Esophagus (tissue), 2 donors: ENCODE measurements at regions not wholly inside any gene's neighbourhood (a gene's known extent, or its start where the extent isn't known, plus 50 kb on each side); places are given as distances from the start of the nearest gene placed in this dataset.

ENCODE experiments used
- H3K27ac ChIP-seq, 2 donors: one replicate each; pipeline ENCODE4 v1.5.1; 2013; ENCODE audit warnings: low read depth in 2 of 2, mild to moderate bottlenecking in 2 of 2, inconsistent platforms in 1 of 2, low read length in 1 of 2, moderate library complexity in 1 of 2
- H3K27me3 ChIP-seq, 2 donors: one replicate each; pipeline ENCODE4 v1.6.1; 2013; ENCODE audit warnings: low read length in 2 of 2, control low read depth in 1 of 2, mild to moderate bottlenecking in 1 of 2; ENCODE audit not compliant: insufficient read depth in 2 of 2, control insufficient read depth in 1 of 2
- H3K36me3 ChIP-seq, 2 donors: one replicate each; pipeline ENCODE4 v1.6.1; 2013; ENCODE audit warnings: low read length in 1 of 2; ENCODE audit not compliant: control insufficient read depth in 2 of 2, insufficient read depth in 2 of 2
- H3K4me1 ChIP-seq, 2 donors: one replicate each; pipeline ENCODE4 v1.6.1; 2013; ENCODE audit warnings: low read length in 1 of 2; ENCODE audit not compliant: control insufficient read depth in 2 of 2, insufficient read depth in 2 of 2
- H3K4me3 ChIP-seq, 2 donors: one replicate each; pipeline ENCODE4 v1.5.1; 2013; ENCODE audit warnings: low read length in 2 of 2, mild to moderate bottlenecking in 2 of 2, low read depth in 1 of 2, moderate library complexity in 1 of 2
- H3K9me3 ChIP-seq, 2 donors: one replicate each; pipeline ENCODE4 v1.6.1; 2013; ENCODE audit warnings: mild to moderate bottlenecking in 2 of 2, low read depth in 1 of 2, low read length in 1 of 2, moderate library complexity in 1 of 2; ENCODE audit not compliant: control insufficient read depth in 2 of 2, insufficient read depth in 1 of 2
- WGBS, 2 donors: extraction: QIAGEN DNeasy Blood & Tissue Kit; methylation state at CpG; one replicate each; pipeline ENCODE4 v1.1.7; 2013; 5-methylcytosine and 5-hydroxymethylcytosine counted together
- donor health status: healthy with polysubstance abuse.
- donor health status: Bipolar disorder and iron deficiency.

DNA sequence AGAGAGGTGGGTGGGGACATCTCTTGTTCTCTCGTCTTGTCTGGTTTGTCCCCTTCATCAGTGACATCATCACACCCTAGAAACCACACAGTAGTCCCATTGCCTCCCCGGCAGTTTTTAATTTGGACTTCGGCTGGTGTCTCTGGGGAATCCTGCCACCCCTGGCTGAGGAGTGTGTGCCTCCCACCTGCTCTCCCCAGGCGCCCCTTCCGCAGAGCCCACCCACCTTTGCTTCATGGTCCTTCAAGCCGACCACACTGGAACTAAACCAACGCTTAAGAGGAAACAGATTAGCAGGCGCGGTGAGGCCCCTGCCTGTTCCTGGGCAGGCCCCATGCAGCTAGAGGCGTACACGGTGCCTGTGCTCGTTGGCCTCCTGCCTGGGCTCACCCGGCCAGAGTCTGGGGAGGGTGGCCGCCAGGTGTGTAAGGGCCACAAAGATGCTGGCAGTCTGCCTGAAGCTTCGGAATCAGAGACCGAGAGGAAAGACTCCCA is 107.6 kb upstream of the SPRY4 start:
- WGBS, 2 donors = 33 to 41% methylated on average over 16 of the region's 16 CpGs
- no peaks in the 10 kb centered on the region for H3K36me3 ChIP-seq
- H3K9me3 ChIP-seq = no peaks in the 10 kb centered on the region
- peak overlapping the region in 1 of 2 donors; percentile 30 for H3K27ac ChIP-seq
- no peak overlapping the region for H3K4me3 ChIP-seq
- peaks cover 0 to 5% of the 10 kb centered on the region in 2 donors for H3K4me1 ChIP-seq
- no peaks in the 10 kb centered on the region for H3K27me3 ChIP-seq

DNA sequence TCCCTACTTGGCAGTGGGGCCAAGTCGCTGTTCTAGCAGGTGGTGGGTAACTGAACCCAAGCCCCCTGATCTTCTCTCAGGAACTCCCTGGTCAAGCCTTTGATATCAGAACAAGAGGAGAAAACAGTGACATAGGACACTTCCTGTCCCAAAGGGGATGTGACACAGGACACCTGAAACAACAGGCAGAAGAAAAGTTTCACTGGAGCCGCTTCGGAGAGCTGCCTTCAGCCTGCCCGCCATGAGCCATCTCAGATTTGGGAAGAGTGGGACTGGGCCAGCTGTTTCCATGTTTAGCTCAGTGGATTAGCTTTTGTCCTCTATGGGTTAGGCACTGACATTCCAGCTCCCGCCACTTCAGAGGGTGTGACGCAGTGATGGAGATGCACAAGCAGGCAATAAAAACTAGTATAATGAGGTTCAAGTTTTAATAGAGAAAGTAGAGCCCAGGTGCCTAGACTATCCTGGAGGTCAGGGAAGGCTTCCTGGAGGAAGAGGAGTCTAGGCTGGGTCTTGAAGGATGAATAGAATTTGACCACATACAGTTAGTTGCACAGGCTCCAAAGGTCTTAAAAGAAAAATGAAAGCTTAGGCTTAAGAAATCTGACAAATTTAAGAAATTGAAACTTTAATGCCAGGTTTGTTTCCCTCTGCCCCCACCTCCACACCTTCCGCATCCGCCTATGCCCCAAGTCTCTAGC is 104.1 kb upstream of the SPRY4 start:
- H3K27me3 ChIP-seq = no peaks in the 10 kb centered on the region
- no peak overlapping the region for H3K4me3 ChIP-seq
- no peaks in the 10 kb centered on the region for H3K9me3 ChIP-seq
- peaks cover 0 to 5% of the 10 kb centered on the region in 2 donors for H3K4me1 ChIP-seq
- H3K27ac ChIP-seq = no peak overlapping the region
- H3K36me3 ChIP-seq = no peaks in the 10 kb centered on the region
- 89 to 90% methylated on average over 8 of the region's 8 CpGs for WGBS, 2 donors

DNA sequence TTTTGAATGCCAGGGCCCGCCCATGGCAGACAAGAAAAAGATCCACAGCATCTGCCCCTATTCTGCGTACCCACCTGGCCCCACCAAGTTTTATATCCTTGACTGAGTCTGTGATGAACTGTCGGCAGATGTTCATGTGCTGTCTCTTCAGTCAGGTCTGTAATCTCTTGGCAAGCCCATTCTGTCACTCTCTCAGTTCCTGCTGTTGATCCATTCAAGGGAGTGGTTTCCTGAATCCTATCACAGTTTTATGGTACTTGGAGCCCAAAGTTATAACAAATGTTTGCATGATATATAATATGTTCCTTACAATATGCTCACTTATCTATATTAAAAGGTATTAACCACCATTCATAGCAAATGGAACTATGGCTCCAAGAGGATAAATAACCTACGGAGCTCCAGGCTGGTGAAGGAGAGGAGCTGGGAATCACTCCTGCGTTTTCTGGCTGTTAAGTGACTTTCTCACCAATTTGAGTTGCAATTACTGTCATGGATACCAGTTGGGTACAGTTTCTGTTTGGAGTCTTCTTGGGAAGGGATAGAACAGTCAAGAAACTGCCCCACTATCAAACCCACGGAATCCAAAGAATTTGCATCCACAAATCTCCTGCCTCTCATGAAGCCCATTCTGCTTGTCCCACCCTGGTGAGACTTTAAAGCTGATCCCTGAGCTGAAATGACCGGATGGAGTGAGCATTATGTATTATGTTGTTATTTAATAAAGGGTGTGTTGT is 103.4 kb upstream of the SPRY4 start:
- H3K27me3 ChIP-seq = no peaks in the 10 kb centered on the region
- no peak overlapping the region for H3K27ac ChIP-seq
- H3K9me3 ChIP-seq = no peaks in the 10 kb centered on the region
- H3K4me1 ChIP-seq = peaks cover 0 to 5% of the 10 kb centered on the region in 2 donors
- 79 to 89% methylated on average over 7 of the region's 7 CpGs for WGBS, 2 donors
- no peaks in the 10 kb centered on the region for H3K36me3 ChIP-seq
- no peak overlapping the region for H3K4me3 ChIP-seq

DNA sequence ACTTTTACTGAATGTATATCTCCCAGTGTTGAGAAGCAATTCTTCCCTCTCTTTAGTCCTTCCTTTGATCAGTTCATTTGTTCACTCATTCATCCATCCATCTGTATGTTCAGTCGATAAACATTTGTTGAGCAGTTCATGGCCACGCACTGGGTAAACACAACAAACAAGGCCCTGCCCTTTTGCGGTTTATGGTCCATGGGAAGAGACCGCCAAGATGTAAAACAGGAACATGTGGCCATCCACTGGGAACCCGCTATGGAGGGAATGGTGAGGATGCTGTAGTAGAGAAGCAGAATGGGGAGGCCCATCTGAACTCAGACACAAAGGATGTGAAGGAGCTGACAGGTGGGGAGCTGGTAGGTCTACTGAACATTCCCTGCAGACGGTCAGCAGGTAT is 102.7 kb upstream of the SPRY4 start:
- H3K27ac ChIP-seq = no peak overlapping the region
- peaks cover 0 to 3% of the 10 kb centered on the region in 2 donors for H3K4me1 ChIP-seq
- H3K9me3 ChIP-seq = no peaks in the 10 kb centered on the region
- no peaks in the 10 kb centered on the region for H3K27me3 ChIP-seq
- H3K36me3 ChIP-seq = no peaks in the 10 kb centered on the region
- no peak overlapping the region for H3K4me3 ChIP-seq
- WGBS, 2 donors = 92 to 96% methylated on average over 6 of the region's 6 CpGs

DNA sequence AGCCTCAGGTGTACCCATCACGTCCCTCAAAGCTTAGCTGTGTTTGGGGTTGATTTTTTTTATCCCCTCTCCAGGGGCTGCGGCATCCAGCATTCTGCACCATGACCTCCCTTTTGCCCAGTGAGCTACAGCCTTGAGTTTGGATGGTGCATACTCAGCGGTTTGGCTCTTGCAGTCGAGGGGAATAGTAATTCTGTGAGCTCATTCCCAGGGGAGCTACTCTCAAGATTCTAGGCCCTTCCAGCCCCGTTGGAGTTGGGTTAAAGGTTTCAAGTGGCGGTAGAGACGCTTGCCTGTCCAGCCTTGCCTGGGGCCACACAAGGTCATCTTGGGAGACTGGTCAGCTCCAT is 102.2 kb upstream of the SPRY4 start:
- no peak overlapping the region for H3K4me3 ChIP-seq
- H3K27me3 ChIP-seq = no peaks in the 10 kb centered on the region
- no peaks in the 10 kb centered on the region for H3K4me1 ChIP-seq
- H3K27ac ChIP-seq = no peak overlapping the region
- no peaks in the 10 kb centered on the region for H3K36me3 ChIP-seq
- H3K9me3 ChIP-seq = no peaks in the 10 kb centered on the region
- 76 to 79% methylated on average over 7 of the region's 7 CpGs for WGBS, 2 donors

DNA sequence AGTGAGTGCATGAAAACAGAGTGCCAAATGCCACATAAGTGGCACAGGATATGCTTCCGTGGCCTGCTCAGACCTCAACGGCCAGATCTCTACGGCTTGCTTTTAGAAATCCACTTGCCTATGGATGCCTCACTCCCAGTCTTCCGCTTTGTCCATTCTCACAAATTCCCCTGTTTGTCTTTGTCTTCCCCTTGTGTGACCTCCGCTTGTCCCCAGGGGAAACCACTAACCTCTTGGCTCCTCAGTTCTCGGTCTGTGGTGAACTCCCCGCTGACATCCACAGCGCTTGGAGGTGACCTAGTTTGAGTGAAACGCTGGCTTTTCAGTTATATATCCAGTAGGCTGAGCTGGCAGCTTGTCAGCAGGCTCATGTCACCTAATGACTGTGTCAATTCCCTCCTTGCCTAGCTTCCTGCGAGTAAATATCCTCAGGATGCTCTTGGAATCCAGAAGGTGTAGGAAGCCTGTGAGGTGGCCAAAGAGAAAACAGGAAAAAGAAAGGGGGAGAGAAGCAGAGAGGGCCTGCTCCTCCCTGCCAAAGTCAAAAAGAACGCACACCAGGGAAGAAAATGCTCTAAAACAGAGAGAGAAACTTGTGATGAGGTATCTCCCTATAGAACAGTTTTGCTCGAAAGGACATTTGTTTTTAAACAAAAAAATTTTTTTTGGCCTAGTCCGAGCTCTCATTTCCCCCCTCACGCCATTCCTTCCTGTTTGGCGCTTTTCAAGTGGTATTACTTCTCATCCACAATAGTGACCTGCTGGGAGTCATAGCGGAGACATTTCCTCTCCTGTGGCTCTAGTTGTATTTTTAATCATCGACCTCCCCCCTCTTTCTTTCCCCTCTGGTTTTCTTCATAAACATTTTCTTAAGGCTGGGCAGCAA is 101.6 kb upstream of the SPRY4 start:
- Histone ChIP-seq H3K4me1 (no peaks in the 10 kb centered on the region), H3K36me3 (no peaks in the 10 kb centered on the region), H3K27me3 (no peaks in the 10 kb centered on the region), H3K4me3 (no peak overlapping the region), H3K27ac (peak overlapping the region; percentile 16 to 43), H3K9me3 (no peaks in the 10 kb centered on the region)
- 66 to 69% methylated on average over 17 of the region's 17 CpGs for WGBS, 2 donors

DNA sequence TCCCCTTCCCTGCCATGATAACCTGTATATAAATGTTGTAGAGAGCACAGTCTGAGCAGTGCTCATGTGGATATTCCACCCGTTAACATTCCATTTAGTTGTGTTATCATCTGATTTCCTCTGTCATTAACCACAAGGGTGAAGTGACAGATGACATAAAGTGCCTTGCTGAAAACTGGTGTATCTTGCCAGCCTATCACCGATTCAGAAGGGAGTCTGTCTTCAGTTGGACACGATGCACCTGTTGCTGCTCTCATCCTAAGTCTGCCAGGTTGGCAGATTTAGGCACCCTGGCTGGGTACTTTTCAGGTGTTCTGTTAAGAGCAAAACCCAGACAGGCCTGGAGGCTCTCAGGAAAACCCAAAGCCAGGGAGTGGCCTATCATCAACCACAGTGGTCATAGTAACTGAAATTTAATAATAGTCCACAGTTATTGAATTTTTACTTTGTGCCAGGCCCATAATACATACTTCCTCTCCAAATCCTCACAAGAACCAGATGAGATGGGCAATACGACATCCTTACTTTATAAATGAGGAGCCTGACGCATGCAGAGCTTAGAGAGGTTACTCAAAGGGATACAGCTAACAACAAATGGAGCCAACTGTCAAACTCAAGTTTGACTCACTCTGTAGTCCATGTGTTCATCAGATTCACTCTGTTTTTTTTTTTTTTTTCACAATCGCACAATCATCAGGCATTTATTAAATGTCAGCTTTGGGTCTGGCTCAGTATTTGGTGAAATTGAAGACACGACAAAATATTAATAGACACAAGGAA is 100.7 kb upstream of the SPRY4 start:
- H3K36me3 ChIP-seq = no peaks in the 10 kb centered on the region
- no peak overlapping the region for H3K4me3 ChIP-seq
- 77 to 82% methylated on average over 7 of the region's 7 CpGs for WGBS, 2 donors
- no peak overlapping the region for H3K27ac ChIP-seq
- no peaks in the 10 kb centered on the region for H3K27me3 ChIP-seq
- no peaks in the 10 kb centered on the region for H3K4me1 ChIP-seq
- no peaks in the 10 kb centered on the region for H3K9me3 ChIP-seq

DNA sequence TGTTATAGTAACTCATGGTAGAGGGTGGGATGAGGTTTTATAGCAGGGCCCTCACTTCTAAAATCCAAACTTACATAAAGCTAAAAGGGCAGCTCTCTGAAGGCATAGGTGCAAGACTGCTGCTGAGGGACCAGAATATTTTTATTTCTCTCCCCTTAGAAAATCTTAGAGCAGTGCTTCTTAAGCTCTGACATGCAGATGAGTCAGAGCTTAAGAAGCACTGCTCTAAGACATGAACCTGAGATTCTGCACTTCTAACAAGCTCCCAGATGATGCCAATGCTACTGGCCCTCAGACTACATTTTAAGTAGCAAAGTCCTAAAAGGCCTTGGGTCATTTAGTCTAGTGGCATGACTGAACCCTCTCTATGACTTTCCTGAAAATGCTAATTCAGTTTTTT is 97.6 kb upstream of the SPRY4 start:
- Histone ChIP-seq H3K4me3 (no peak overlapping the region), H3K4me1 (no peaks in the 10 kb centered on the region), H3K9me3 (no peaks in the 10 kb centered on the region), H3K27me3 (no peaks in the 10 kb centered on the region), H3K36me3 (no peaks in the 10 kb centered on the region), H3K27ac (no peak overlapping the region)
